H4 (cell line): ENCODE measurements at regions not wholly inside any gene's neighbourhood (a gene's known extent, or its start where the extent isn't known, plus 50 kb on each side); places are given as distances from the start of the nearest gene placed in this dataset.
"Not testable (repeated sequence)": the region's sequence is repeated elsewhere in the genome, so short reads cannot be mapped to it uniquely, and the experiment has no call there.

Experiments
- DNase-seq: peaks from one replicate; pipeline ENCODE4 v3.0.0-alpha.2; 2015; ENCODE audit warnings: low spot score

DNA sequence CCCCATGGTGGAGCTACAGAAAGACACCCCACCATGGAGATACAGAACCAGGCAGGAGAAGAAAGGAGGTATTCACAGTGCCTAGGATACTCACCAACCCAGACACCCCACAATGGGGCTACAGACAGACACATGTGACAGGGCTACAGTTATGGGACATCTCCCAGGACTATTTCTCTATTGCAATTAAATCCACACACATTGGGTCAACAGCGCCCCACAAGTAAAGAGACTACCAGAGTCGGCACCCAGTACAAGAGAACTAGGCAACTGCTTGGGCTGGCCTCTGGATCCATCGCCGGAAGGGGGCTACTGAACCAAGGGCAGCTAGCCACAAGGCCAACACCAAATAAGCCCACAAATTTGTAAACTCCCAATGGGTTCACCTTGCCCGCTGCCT is 310.1 kb upstream of the NCKAP5 start:
- no peak for DNase-seq

DNA sequence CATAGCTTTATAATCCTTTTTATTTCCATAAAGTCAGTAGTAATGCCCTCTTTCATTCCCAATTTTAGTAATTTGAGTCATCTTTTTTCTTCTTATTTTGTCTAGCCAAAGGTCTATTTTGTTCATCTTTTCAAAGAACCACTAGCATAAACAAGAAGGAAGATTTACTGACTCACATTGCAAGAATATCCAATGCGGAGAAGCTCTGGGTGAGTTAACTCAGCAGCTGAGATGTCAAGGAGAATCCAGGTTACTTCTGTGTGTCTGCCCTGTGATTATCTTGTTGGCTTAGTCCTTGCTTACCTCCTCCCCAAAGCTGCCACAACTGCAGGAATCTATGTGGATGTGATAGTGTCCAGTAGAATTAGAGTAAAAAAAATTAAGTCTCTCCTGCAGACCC is 311.4 kb upstream of the NCKAP5 start:
- no peak for DNase-seq

DNA sequence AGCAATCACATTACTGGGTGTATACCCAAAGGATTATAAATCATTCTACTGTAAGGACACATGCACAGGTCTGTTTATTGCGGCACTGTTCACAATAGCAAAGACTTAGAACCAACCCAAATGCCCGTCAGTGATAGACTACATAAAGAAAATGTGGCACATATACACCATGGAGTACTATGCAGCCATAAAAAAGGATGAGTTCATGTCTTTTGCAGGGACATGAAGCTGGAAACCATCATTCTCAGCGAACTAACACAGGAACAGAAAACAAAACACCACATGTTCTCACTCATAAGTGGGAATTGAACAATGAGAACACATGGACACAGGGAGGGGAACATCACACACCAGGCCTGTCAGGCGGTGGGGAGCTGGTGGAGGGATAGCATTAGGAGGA is 313.9 kb upstream of the NCKAP5 start:
- not testable (repeated sequence) for DNase-seq

DNA sequence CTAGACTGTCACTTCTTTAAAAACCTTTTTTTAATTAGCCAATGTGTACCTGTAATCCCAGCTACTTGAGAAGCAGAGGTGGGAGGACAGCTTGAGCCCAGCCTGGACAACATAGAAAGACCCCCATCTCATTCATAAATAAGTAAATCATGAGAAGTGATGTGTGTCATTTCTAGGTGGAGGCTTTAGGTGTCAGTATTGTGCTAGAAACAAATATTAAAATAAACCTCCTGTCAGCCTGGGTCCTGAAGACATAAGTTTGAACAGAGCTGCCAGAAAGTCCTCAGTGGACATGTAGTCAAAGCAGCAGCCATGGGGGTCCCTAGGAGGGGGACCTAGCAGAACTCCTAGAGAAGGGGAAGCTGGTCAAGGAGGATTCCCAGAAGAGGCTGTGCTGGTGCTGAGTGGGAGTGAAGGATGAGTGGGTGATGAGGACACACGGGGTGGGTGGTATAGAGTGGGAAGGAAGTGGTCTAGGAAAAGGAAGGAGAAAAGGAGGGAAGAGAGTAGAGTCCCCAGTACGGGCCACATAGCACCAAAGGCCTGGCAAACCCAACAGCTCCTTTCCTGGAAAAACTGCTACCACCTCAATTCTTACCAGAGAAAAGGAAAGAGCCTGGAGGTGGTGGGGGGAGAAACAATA is 316.6 kb upstream of the NCKAP5 start:
- DNase-seq, result peak; percentile 11

DNA sequence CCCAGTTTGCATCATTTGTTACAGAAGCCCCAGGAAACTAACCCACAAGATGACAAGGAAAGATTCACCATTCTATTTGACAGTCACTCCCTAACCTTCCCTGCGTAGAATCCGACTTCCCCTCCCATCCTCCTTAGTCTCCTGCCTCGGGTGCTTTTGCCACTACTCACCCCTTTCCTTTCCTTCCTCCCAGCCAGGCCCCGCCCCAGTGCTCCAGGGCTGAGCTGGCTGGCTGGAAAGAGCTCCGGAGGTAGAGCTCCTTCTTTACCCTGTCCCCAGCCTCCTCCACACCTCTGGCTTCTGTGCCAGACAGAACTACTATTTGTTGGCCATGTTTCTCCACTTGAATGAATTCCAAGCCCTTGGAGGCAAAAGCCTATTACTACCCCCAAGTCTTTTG is 317.6 kb upstream of the NCKAP5 start:
- DNase-seq, result no peak

DNA sequence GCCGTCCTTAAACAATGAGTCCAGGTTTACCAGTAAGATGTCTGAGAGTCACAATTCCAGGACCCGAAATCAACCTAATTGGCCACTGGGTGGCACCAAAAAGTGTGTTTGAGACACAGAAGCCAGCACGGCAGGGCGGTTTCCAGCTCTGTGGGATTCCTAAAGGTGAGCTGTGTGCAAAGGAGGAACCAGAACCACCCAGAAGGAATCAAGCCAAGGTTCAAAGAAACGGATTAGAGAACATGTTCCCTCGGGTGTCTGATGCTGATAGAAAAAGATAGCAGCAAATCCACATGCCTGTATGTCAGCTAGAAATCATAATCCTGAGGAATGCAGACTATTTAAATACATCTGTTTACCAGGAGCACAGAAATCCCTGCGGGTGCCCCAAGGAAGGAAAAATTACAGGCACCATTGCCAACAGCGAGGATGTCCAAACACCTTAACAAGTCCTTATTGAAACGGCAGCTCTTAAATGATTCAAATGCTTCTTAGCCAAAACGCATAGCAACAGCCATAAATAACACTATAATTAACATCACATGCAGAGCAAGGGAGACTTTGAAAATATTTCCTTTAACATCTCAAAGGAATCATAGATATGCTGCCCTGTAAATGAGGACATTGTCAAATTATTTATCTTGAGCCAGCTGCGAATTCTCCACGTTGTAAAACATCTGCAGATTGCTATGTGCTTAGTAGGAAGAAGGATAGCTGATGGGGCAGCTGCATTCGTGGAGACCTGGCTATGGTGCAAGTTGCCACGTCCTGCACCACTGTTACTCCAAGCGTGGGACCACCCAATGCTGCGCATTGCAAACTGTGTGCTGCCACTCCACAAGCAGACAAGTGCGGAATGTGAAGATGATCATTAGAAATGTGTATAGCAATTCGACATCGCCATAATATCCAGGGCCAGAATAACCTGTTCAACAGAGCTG is 318.7 kb upstream of the NCKAP5 start:
- DNase-seq, result peak; percentile 63

DNA sequence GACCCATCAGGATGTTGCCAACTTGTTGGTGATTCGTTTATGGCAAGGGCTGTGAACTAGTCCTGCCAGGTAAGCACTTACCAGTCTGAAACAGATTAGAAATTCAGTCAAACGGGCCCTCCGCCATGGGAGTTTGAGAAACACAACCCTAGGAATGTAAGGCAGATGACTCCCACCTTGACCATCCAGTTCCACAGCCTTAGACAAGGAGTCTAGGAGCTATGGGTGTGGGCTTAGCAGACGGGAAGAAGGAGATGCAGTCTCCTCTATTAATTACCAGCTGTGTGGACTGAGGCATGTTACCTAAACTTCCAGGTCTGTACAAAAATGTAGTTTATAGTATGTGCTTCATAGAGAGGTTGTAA is 319.4 kb upstream of the NCKAP5 start:
- no peak for DNase-seq

DNA sequence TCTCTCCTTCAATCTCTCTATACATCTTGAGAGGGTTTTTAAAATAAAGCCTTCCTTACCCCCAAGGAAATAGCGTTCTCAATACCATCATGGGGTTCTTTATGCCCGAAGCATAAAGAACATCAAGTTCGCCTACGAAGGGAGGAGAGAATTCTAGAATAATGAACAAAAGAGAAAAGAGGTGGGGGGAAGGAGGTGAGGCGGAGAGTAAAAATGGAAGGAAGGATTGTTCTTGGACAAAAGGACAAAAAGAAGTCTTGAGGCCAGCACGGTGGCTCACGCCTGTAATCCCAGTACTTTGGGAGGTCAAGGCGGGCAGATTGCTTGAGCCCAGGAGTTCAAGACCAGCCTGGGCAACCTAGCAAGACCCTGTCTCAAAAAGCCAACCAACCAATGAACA is 319.8 kb upstream of the NCKAP5 start:
- DNase-seq, result no peak

DNA sequence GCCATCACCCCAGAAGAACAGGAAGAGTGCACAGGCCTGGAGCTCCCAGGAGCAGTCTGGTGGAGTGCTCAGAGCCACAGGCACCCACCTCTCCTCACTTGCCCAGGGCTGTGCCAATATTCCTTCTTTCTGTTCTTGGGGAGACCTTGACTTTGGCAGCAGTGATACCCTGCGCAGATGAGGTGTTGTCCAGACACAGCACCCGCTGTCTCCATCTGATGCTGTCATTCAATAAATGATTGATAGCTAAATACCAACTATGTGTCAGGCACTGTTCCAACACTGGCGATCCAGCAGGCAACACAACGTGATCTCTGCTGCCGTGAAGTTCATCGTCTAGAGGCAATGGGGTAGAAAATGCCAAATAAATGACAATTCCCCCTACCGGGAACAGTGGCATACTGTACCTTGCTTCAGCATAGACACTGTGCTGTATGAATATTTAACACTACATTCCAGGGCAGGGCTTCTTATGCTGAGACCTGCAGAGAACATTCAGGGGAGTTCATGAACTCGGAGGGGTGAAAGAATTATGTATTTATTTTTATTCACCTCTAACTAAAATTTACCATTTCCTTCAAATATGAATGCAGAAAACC is 320.5 kb upstream of the NCKAP5 start:
- DNase-seq, result no peak

DNA sequence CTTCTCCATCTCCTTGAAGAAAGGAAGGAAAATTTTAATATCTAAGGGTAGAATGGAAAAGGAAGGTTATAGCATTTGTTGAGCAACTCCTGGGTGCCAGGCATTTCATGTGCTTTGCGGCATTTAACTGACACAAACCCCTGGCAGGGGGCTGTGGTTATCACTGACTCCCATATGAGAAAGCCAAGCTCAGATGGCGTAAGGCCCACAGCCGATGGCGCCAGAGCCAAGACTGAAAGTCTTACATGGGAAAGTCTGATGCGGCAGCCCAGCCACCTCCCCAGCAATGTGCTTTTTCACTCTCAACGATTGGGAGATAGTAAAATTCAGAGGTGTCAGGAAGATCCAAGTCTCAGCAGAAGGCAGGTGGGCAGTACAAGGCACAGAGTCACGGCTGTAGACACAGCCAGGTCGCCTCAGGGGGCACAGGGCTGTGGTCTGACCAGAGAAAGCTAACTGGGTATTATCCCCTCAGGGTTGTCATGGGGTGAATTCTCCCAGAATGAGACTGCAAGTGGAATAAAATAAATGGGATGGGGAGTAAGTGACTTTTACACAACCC is 324.2 kb upstream of the NCKAP5 start:
- DNase-seq, result no peak

DNA sequence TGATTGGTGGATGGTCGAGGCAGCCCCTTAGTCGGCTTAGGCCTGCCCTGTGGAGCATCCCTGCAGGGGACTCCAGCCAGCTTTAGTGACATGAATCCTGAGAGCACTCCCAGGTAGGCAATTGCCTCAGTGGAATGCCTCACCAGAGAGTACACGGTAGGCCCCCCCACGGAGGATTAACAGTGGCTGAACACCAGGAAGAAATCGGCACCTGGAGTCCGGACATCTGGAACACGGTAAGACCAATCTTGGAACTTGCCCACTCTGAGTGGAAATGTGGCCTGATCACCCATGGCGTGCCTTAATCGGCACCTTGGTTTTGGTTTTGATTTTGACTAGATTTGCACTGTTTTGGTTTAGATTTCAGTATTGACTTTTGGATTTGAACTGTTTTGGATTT is 326.2 kb upstream of the NCKAP5 start:
- DNase-seq, result no peak

DNA sequence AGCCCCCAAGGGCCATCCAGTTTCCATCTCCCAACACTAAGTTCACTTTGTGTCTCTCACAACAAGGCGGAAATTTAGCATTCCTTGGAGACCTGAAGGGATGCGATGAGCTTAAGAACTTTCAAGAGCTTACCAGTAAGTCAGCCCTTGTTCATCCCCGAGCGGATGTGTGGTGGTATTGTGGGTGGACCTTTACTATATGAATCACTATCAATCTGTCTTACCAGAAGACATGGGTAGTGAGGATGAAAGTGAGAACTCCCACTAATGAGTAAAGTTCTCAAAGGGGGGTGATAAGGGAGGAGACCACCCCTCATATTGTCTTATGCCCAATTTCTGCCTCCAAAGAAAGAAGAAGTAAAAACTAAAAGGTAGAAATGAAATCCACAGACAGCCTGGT is 329.6 kb upstream of the NCKAP5 start:
- not testable (repeated sequence) for DNase-seq

DNA sequence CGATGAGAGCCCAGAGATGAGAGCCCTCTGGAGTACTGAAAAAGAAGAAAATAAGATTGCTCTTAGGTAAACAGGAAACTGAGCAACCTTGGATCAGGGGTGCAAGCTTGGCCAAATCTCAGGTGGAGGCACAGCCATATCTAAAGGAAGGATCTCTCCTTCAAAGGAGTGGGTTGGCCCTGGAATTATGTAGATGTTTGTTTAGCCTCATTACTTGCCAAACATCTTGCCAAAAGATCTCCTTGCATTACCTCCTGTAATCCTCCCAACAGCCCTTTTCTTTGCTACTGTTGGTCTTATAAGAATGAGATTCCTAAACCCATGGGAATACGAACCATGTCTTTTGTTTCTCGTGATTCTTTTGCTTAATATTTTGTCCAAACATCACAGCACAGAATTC is 332.6 kb upstream of the NCKAP5 start:
- no peak for DNase-seq

DNA sequence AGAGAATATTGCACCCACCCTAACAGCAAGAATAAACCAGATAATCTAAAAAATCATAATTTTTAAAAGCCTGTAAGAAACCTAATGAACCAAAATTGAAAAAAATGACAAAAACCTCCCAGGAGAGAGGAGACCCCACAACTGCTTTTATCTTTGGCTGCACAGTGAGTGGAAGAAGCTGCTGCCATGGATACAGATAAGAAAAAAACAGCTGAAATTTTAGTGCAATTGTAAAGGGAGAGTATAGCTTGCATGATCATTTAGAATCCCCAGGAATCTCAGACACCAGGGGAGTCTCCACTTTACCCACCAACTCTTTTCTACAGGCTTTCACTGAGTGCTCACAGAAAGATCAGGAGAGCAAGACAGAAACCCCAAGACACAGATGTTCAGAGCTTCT is 338.1 kb upstream of the NCKAP5 start:
- no peak for DNase-seq

DNA sequence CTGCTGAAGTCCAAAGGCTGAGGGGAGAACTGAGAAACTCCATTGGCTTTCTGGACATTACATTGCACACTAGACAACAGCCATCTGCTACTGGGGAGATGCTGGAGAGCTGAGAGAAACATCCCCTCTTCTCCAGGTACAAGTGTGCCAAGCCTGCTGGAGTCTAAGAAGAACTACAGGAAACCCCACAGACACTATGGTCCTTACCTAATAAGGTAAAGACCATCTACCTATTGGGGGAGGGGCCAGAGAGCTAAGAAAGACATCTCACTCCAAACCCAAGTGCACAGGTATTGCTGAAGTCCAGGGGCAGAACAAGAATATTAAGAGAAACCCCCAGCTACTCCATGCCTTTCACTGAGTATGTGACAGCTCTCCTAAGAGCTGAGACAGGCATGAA is 338.7 kb upstream of the NCKAP5 start:
- DNase-seq, result no peak

DNA sequence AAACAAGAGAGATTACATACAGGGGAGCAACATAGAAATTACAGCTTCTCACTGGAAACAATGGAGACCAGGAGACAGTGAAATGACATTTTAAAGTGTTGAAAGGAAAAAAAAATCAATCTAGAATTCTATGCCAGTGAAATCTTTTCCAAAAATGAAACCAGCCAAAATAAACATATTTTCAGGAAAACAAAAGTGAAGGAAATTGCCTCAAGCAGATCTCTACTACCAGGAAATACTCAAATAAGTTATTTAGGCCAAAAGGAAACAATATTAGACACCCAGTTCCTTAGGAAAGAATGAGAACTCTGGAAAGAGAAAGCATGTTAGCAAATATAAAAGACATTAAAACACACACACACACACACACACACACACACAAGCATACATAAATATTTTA is 339.9 kb upstream of the NCKAP5 start:
- no peak for DNase-seq

DNA sequence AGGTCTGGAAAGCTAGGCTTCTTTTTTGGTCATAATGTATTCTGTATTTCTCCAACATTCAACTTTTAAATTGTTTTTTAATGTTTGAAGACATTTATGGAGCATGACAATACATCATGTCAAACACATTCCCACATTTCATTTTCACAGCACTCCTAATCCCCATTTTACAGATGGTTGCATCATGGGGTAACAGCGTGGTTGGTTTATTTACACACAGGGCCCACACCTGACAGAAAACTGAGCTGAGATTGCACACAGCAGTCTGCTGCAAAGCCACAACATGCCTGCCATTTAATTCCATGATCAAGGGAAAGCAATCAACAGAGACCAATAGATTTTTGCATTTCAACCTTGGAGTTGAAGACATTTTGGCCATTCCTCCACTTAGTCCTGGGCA is 335.7 kb upstream of the MGAT5 start:
- DNase-seq, result no peak

DNA sequence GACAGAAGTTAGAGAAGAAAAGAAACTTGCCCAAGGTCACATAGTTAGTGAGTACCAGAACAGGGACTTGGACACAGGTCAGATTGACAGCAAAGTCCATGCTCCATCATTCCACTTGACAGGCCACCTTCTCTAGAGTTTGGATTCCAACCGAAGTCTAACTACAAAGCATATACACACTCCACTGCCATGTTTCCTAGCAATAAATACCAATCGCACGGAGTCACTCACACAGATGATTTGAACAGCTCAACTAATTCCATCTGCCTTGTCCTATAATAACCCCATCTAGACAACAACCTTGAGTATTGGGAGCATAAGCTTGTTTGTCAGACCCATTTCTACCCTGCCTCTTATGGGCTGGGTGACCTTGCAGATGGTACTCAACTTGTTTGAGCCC is 334.6 kb upstream of the MGAT5 start:
- no peak for DNase-seq

DNA sequence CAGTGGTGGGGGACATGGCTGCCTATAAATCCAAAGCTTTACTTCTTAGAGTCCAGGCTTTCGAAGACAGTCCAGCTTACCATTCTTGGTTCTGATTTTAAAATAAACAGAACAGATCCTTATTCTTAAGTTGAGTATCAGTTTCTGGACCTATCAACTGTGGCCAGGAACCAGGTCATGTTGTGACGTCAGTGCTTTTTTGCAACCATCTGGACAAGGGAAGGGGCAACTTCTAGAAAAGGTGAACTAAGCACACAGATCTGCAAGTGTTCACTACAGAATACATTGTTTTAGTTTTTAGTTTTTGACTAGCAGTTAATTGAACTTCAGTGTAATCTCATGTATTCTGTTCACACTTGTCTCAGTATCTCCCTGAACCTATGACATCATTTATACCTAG is 326.0 kb upstream of the MGAT5 start:
- no peak for DNase-seq

DNA sequence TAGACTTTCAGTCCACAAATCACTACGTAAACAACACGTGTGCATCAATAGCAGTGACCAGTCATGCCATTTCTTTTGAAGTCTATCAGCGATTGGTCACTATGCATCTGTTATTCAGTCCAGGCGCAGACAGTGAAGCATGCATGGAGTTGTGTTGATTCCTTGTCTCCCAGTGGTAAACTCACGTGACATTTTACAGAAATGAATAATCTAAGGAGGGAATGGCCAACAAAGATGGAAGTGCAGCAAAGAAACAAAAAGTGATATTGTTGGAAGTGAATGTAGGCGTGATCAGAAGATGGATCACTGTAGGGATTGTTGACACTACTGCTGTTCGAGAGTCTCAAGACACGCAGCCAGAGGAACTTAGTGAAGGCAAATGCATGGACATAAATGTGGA is 317.8 kb upstream of the MGAT5 start:
- no peak for DNase-seq

DNA sequence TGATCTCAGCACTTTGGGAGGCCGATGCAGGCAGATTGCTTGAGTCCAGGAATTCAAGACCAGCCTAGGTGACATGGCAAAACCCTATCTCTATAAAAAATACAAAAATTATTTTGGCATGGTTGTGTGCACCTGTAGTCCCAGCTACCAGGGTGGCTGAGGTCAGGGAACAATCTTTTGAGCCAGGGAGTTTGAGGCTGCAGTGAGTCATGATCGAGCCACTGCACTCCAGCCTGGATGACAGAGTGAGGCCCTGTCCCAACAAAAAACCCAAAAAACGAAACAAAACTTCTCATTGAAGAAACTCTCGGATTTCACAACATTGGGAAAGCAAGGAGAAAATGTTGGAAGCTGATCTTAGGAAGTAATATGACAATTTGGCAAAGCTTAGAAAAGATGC is 317.3 kb upstream of the MGAT5 start:
- no peak for DNase-seq

DNA sequence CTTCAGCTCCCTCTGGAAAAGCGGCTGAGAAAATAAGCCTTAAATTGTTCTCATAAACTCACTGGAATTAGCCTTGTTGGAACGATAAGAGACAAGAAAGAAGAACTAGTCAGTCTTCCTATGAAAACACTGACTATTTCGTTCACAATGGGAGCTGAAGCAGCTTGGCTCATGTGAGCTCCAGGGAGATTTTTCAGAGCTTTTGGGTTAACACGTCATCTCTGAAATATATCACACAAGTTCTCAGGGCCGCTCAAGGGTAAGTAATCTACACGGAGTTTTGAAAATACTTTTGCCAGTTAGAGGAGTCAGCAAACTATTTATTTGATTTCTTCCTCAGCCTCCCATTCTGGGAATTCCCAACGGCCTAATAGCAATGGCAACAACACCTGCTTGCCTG is 316.2 kb upstream of the MGAT5 start:
- DNase-seq, result no peak

DNA sequence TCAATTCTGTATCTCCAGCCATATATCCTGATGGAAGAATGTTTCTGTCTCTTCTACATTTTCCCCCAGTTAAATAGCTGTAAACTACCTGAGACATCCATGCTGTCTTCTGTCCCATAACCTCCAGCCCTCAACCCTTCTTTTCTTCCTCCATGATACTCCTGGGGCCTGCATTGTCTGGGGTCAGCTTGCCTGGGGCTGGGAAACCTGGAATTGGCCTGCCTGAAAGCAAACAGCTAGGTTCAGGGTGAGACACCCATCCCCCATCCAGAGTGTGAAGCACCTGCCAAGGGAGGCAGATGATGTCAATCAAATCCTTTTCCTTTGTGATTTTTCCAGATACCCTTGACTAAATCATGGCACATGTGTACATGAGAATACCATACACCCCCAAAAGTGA is 313.7 kb upstream of the MGAT5 start:
- no peak for DNase-seq
